Lower leg skin (tissue), 3 donors: ENCODE measurements at regions not wholly inside any gene's neighbourhood (a gene's known extent, or its start where the extent isn't known, plus 50 kb on each side); places are given as distances from the start of the nearest gene placed in this dataset.

Experiments used
- CTCF ChIP-seq, 3 donors: fragments of 450-650 bp; IDR thresholded peaks; one replicate each; pipeline ENCODE4 v1.5.1; 2016; ENCODE audit warnings: antibody characterized with exemption in 3 of 3, mild to moderate bottlenecking in 3 of 3, moderate library complexity in 2 of 3
- POLR2A ChIP-seq, 2 donors: fragments of 450-650 bp; IDR thresholded peaks; one replicate each; pipeline ENCODE4 v1.6.1; 2016 to 2017; ENCODE audit warnings: antibody characterized with exemption in 2 of 2, mild to moderate bottlenecking in 1 of 2, moderate library complexity in 1 of 2

- TF ChIP-seq CTCF (IDR thresholded peaks at IDR 0.05) (no peak), POLR2A (IDR thresholded peaks at IDR 0.05) (no peak)
These were observed 179.0 kb upstream of the PFN2 start for GRCh38 chr3:150149651-150150051.
